Midbrain (tissue), 1 donor: ENCODE measurements at regions not wholly inside any gene's neighbourhood (a gene's known extent, or its start where the extent isn't known, plus 50 kb on each side); places are given as distances from the start of the nearest gene placed in this dataset.

Source experiments
- DNase-seq: peaks from one replicate; lab custom pipeline; 2025; lab: John Stamatoyannopoulos, UW

DNA sequence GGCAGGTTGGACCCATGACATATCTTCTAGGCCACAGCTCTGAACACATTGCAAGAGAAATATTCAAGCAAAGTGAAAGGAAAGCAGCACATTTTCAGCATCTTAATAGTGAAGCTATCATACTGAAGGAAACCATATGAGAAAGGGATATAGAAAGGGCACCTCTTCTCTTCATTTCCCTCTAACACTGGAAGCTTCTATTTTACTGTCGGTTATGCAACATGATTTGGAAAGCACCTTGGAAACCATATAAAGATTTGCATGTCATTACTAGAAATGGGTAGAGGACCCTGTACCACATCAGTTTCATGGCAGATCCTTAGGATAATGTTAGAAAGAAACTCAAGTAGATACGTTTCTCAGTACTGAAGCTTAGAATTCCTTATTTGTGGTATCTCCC is 70.5 kb upstream of the HMGN3 start:
- DNase-seq, result no peak

DNA sequence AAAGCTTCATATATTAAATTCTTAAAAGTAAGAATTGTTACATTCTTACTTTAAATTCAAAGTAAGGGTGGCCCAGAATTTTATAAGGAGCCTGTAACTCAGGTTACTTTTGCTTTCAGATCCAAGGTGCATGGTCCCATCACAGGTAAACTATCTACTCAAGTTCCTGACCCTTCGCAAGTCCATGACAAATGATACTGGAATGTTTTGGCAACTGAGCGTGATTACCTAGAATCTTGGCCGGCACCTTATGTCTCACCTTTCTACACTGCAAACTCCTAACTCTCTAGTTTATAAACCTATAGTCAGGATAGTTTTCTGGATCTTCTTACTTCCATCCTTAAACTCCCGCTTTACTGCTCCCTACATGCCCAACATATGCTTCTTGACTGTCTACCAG is 67.9 kb upstream of the HMGN3 start:
- no peak for DNase-seq

DNA sequence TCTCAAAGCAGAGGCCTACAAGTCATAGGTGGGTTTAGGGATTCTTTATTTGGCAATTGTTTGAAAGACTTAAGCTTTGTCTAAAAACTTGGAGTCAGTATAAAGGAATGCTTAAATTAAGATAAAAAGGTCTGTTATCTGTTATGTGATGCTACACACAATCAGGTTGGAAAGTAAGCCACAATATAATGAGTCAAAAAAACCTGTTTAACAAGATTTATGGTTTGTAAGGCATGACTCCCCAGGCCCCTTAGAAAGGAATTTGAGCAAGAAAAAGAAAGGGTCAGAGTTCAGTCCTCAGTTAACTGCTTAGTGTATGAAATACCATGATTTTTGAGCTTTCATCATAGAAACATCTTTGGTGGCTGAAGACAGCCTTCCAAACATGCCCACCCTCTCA is 66.8 kb upstream of the HMGN3 start:
- no peak for DNase-seq

DNA sequence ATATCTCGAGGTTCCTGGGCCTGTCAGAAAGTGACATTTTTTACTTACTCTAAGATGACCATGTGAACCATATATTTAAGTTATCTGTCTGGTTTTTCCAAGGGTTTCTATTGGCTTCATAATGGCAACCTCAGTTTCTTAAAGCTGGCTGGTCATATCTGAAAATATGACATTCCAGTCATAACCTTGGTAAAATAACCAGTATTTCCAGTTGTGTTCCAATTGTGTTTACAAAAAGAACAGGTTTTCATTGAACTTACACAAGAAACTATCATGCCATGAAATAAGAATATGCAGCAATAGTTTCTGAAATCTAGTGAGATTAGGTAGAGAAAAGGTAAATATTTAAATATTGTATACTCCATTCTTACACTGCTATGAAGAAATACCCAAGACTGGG is 61.7 kb upstream of the HMGN3 start:
- DNase-seq, result no peak
